A549 (cell line): ENCODE measurements at regions not wholly inside any gene's neighbourhood (a gene's known extent, or its start where the extent isn't known, plus 50 kb on each side); places are given as distances from the start of the nearest gene placed in this dataset.

Experiments used
- ATAC-seq, 2 experiments: fragments of 200-7000 bp in 1 of 2; fragments of >200 bp in 1 of 2; cut with Nextera tagmentation in 1 of 2; cut with Tn5 transposase in 1 of 2; 3 replicates each; pipeline versions ENCODE4 v1.8.0 to v1.9.1; 2018 to 2020; ENCODE audit warnings: mild to moderate bottlenecking in 1 of 2, moderate library complexity in 1 of 2
- CTCF ChIA-PET: fragments of 300-600 bp; sonication (Branson Sonifier 250); formaldehyde crosslinking; extraction: SDS; loops from one replicate; lab custom pipeline; 2021; ENCODE audit warnings: antibody characterized with exemption, inconsistent platforms; lab: Yijun Ruan, JAX
- POLR2A ChIA-PET: fragments of 350-600 bp; formaldehyde crosslinking; extraction: SDS; loops from one replicate; lab custom pipeline; 2021; ENCODE audit warnings: antibody characterized with exemption, inconsistent platforms; lab: Yijun Ruan, JAX
- DNase-seq, 2 experiments: peaks; one replicate each; pipeline versions ENCODE4 v3.0.0 to v3.0.0-alpha.2; 2011 to 2016; ENCODE audit warnings: low read depth in 1 of 2, low spot score in 1 of 2
- FAIRE-seq: peaks from 2 replicates; lab custom pipeline; 2011; peaks lifted over from hg19 to GRCh38; lab: Jason Lieb, UNC
- H3K27ac ChIP-seq, 2 experiments: fragments of >200 bp; sonication (Bioruptor Twin); formaldehyde crosslinking; 3 replicates each; pipeline ENCODE4 v1.5.1; 2016 to 2017
- H3K4me1 ChIP-seq: fragments of >200 bp; sonication (Bioruptor Twin); formaldehyde crosslinking; 3 replicates; pipeline ENCODE4 v1.6.1; 2016
- H3K4me2 ChIP-seq: fragments of >200 bp; sonication (Bioruptor Twin); formaldehyde crosslinking; 3 replicates; pipeline ENCODE4 v1.6.1; 2016
- H3K4me3 ChIP-seq: fragments of >200 bp; sonication (Bioruptor Twin); formaldehyde crosslinking; 3 replicates; pipeline ENCODE4 v1.5.1; 2016
- H3K9me3 ChIP-seq: fragments of >200 bp; sonication (Bioruptor Twin); formaldehyde crosslinking; 3 replicates; pipeline ENCODE4 v1.6.1; 2016
- FOSL2 ChIP-seq, 2 experiments: fragments of 450-650 bp in 1 of 2; fragments of >200 bp in 1 of 2; sonication (Bioruptor Twin) in 1 of 2; formaldehyde crosslinking; IDR thresholded peaks; 2 replicates each; pipeline versions ENCODE4 v1.5.0 to v1.6.1; 2016 to 2020; ENCODE audit warnings: mild to moderate bottlenecking in 1 of 2, moderate library complexity in 1 of 2
- FOXS1 ChIP-seq: fragments of 250-450 bp; sonication (Bioruptor Pico); IDR thresholded peaks from 2 replicates; pipeline ENCODE4 v1.5.0; 2020; ENCODE audit warnings: mild to moderate bottlenecking, moderate library complexity
- HDAC2 ChIP-seq: fragments of 200-600 bp; sonication (generic); IDR thresholded peaks from 2 replicates; pipeline ENCODE4 v1.6.1; 2016
- JUN ChIP-seq, 2 experiments: fragments of >200 bp; sonication (Bioruptor Twin); formaldehyde crosslinking; IDR thresholded peaks; 2 replicates in 1 of 2; 3 replicates in 1 of 2; pipeline ENCODE4 v1.6.1; 2016 to 2017
- KDM1A ChIP-seq: fragments of 200-600 bp; sonication (generic); IDR thresholded peaks from 2 replicates; pipeline ENCODE4 v1.6.1; 2016; ENCODE audit warnings: low read depth, mild to moderate bottlenecking
- KDM5A ChIP-seq: fragments of 200-600 bp; sonication (generic); IDR thresholded peaks from 2 replicates; pipeline ENCODE4 v1.6.1; 2016; ENCODE audit warnings: antibody characterized with exemption, mild to moderate bottlenecking
- NR3C1 ChIP-seq: fragments of >200 bp; sonication (Bioruptor Twin); formaldehyde crosslinking; IDR thresholded peaks from 3 replicates; pipeline ENCODE4 v1.6.1; 2017
- RAD21 ChIP-seq, 2 experiments: fragments of >200 bp in 1 of 2; sonication (Bioruptor Twin) in 1 of 2; formaldehyde crosslinking in 1 of 2; IDR thresholded peaks in 1 of 2; conservative IDR thresholded peaks in 1 of 2; 2 replicates in 1 of 2; 3 replicates in 1 of 2; pipeline ENCODE4 v1.6.1; 2012 to 2018; ENCODE audit warnings: inconsistent platforms in 1 of 2
- RFX5 ChIP-seq: fragments of 450-650 bp; IDR thresholded peaks from 2 replicates; pipeline ENCODE4 v1.7.1; 2014; ENCODE audit warnings: antibody characterized with exemption, mild to moderate bottlenecking, moderate library complexity
- SREBF2 ChIP-seq: fragments of 450-650 bp; IDR thresholded peaks from 2 replicates; pipeline ENCODE4 v1.6.1; 2014; ENCODE audit warnings: mild to moderate bottlenecking, moderate library complexity
- ZFP36 ChIP-seq: fragments of 450-650 bp; IDR thresholded peaks from 2 replicates; pipeline ENCODE4 v1.6.1; 2014; ENCODE audit warnings: borderline replicate concordance; ENCODE audit not compliant: partially characterized antibody
- WGBS: methylation state at CpG from one replicate; pipeline ENCODE4 v1.1.6; 2017; ENCODE audit errors: missing lambda C conversion rate; 5-methylcytosine and 5-hydroxymethylcytosine counted together
- TF ChIP-seq, protein P1 (sequence below): fragments of 200-600 bp; sonication (generic); IDR thresholded peaks from 2 replicates; pipeline ENCODE4 v1.6.1; 2016; ENCODE audit warnings: antibody characterized with exemption, mild to moderate bottlenecking, moderate library complexity
- TF ChIP-seq, protein P2 (sequence below): IDR thresholded peaks from 2 replicates; pipeline ENCODE4 v1.6.1; 2012
- TF ChIP-seq, protein P3 (sequence below): fragments of 450-650 bp; IDR thresholded peaks from 2 replicates; pipeline ENCODE4 v1.6.1; 2014; ENCODE audit warnings: antibody characterized with exemption
- TF ChIP-seq, protein P4 (sequence below): fragments of >200 bp; sonication (Bioruptor Twin); formaldehyde crosslinking; IDR thresholded peaks from 3 replicates; pipeline ENCODE4 v1.5.1; 2016
- TF ChIP-seq, protein P5 (sequence below): IDR thresholded peaks from 2 replicates; pipeline ENCODE4 v1.6.1; 2012

DNA sequence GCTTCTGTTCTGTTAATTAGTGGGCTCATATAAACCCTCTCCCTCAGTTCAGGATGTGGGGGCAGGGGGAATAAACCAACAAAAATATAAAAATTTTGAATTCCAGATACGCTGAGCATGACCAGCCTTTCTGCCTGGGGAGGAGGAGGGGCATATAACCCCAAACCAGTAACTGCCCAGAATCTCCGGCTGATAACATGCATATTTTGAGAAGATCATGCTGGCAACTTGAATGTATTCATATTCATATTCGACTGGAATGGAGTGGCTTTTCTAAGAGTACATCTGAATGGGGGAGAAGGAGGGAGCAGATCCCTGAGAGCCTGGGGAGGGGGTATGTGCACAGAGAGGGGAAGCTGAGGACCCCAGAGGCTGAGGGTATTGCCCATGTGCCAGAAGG is 54.5 kb upstream of the LCTL start:
- CTCF ChIA-PET = interaction anchor here (0.6 to 7.0 kb wide), 20 partner anchors 9 to 428 kb away, joined by 3 to 119 read pairs (median 17); partner anchors contain the start of gene SMAD6
- no peak for TF ChIP-seq RAD21 (conservative IDR thresholded peaks at IDR 0.05 in 1 of 2, IDR thresholded peaks at IDR 0.05 in 1 of 2)
- TF ChIP-seq FOSL2 (IDR thresholded peaks at IDR 0.05) = no peak
- no peak for TF ChIP-seq FOSL2 (CRISPR knock-in tag; IDR thresholded peaks at IDR 0.05)
- WGBS = 72% methylated on average over 3 of the region's 3 CpGs
- Histone ChIP-seq H3K9me3 (no peaks in the 10 kb centered on the region), H3K4me3 (no peak overlapping the region), H3K27ac (no peak overlapping the region), H3K4me1 (peaks cover 18% of the 10 kb centered on the region), H3K4me2 (no peak overlapping the region)
- POLR2A ChIA-PET = no interaction called here
- ATAC-seq = no peak
- FAIRE-seq = no peak
- DNase-seq = no peak

DNA sequence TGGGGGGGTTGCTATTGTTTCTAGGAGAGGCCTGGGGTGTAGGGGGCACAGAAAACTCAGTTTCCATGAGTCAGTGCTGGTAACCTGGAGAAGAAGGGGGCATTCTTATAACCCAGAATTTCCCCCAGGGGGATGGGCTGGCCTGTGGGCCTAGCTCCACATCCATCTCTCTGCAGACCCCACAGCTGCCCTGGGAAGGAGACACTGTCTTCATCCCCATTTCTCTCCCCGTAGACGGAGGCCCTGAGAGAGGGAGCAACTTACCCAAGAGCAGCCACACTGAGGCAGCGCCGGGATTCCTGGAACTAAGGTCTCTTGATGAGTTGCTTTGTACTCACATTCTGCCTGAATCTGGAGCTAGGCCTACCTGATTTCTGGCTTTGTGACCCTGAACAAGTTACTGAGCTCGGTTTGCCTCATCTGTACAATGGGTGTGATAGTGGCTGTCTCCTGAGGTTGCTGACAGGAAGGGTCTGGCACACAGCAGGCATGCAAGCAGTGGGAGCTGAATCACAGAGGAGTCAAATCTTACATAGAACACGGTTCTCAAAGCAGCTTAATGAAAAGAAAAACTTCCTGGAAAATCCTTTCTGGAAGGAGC is 55.0 kb upstream of the LCTL start:
- ChIA-PET POLR2A (no interaction called here), CTCF (interaction anchor here (0.6 to 7.0 kb wide), 22 partner anchors 9 to 429 kb away, joined by 3 to 119 read pairs (median 4); partner anchors contain the start of gene SMAD6)
- FAIRE-seq (no peak), DNase-seq (no peak), ATAC-seq (no peak)
- Histone ChIP-seq H3K9me3 (no peaks in the 10 kb centered on the region), H3K27ac (no peak overlapping the region), H3K4me3 (no peak overlapping the region), H3K4me1 (peaks cover 18% of the 10 kb centered on the region), H3K4me2 (no peak overlapping the region)
- whole genome bisulfite sequencing = 83% methylated on average over 6 of the region's 6 CpGs
- TF ChIP-seq, protein P1, sequence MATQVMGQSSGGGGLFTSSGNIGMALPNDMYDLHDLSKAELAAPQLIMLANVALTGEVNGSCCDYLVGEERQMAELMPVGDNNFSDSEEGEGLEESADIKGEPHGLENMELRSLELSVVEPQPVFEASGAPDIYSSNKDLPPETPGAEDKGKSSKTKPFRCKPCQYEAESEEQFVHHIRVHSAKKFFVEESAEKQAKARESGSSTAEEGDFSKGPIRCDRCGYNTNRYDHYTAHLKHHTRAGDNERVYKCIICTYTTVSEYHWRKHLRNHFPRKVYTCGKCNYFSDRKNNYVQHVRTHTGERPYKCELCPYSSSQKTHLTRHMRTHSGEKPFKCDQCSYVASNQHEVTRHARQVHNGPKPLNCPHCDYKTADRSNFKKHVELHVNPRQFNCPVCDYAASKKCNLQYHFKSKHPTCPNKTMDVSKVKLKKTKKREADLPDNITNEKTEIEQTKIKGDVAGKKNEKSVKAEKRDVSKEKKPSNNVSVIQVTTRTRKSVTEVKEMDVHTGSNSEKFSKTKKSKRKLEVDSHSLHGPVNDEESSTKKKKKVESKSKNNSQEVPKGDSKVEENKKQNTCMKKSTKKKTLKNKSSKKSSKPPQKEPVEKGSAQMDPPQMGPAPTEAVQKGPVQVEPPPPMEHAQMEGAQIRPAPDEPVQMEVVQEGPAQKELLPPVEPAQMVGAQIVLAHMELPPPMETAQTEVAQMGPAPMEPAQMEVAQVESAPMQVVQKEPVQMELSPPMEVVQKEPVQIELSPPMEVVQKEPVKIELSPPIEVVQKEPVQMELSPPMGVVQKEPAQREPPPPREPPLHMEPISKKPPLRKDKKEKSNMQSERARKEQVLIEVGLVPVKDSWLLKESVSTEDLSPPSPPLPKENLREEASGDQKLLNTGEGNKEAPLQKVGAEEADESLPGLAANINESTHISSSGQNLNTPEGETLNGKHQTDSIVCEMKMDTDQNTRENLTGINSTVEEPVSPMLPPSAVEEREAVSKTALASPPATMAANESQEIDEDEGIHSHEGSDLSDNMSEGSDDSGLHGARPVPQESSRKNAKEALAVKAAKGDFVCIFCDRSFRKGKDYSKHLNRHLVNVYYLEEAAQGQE = no peak
- TF ChIP-seq KDM5A = no peak
- no peak for TF ChIP-seq RFX5
- TF ChIP-seq HDAC2 = 0 out of 2 replicates have a peak, but pooled peaks have one; percentile 34
- TF ChIP-seq FOXS1 (CRISPR knock-in tag) = no peak
- TF ChIP-seq SREBF2 = no peak
- no peak for TF ChIP-seq JUN (IDR thresholded peaks at IDR 0.05)
- TF ChIP-seq, protein P2, sequence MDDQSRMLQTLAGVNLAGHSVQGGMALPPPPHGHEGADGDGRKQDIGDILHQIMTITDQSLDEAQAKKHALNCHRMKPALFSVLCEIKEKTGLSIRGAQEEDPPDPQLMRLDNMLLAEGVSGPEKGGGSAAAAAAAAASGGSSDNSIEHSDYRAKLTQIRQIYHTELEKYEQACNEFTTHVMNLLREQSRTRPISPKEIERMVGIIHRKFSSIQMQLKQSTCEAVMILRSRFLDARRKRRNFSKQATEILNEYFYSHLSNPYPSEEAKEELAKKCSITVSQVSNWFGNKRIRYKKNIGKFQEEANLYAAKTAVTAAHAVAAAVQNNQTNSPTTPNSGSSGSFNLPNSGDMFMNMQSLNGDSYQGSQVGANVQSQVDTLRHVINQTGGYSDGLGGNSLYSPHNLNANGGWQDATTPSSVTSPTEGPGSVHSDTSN = no peak
- peak; percentile 94 for TF ChIP-seq KDM1A
- TF ChIP-seq, protein P3, sequence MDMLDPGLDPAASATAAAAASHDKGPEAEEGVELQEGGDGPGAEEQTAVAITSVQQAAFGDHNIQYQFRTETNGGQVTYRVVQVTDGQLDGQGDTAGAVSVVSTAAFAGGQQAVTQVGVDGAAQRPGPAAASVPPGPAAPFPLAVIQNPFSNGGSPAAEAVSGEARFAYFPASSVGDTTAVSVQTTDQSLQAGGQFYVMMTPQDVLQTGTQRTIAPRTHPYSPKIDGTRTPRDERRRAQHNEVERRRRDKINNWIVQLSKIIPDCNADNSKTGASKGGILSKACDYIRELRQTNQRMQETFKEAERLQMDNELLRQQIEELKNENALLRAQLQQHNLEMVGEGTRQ = no peak
- TF ChIP-seq, protein P4, sequence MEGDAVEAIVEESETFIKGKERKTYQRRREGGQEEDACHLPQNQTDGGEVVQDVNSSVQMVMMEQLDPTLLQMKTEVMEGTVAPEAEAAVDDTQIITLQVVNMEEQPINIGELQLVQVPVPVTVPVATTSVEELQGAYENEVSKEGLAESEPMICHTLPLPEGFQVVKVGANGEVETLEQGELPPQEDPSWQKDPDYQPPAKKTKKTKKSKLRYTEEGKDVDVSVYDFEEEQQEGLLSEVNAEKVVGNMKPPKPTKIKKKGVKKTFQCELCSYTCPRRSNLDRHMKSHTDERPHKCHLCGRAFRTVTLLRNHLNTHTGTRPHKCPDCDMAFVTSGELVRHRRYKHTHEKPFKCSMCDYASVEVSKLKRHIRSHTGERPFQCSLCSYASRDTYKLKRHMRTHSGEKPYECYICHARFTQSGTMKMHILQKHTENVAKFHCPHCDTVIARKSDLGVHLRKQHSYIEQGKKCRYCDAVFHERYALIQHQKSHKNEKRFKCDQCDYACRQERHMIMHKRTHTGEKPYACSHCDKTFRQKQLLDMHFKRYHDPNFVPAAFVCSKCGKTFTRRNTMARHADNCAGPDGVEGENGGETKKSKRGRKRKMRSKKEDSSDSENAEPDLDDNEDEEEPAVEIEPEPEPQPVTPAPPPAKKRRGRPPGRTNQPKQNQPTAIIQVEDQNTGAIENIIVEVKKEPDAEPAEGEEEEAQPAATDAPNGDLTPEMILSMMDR = no peak
- TF ChIP-seq ZFP36 = no peak
- no peak for TF ChIP-seq NR3C1
- TF ChIP-seq, protein P5, sequence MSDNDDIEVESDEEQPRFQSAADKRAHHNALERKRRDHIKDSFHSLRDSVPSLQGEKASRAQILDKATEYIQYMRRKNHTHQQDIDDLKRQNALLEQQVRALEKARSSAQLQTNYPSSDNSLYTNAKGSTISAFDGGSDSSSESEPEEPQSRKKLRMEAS = no peak
